Transverse colon (tissue), 4 donors: ENCODE measurements at regions not wholly inside any gene's neighbourhood (a gene's known extent, or its start where the extent isn't known, plus 50 kb on each side); places are given as distances from the start of the nearest gene placed in this dataset.

Experiments
- DNase-seq: peaks from one replicate; pipeline ENCODE4 v3.0.0-alpha.2; 2019
- H3K27ac ChIP-seq, 4 donors: fragments of 200-600 bp; sonication (generic); 2 replicates each; pipeline ENCODE4 v1.5.1; 2016 to 2018; ENCODE audit warnings: inconsistent platforms in 4 of 4
- H3K27me3 ChIP-seq: fragments of 200-600 bp; sonication (generic); 2 replicates; pipeline ENCODE4 v1.5.1; 2017; ENCODE audit warnings: inconsistent platforms
- H3K36me3 ChIP-seq, 4 donors: fragments of 200-600 bp; sonication (generic); 2 replicates each; pipeline ENCODE4 v1.5.1; 2017 to 2019; ENCODE audit warnings: inconsistent platforms in 4 of 4
- H3K4me1 ChIP-seq, 4 donors: fragments of 200-600 bp; sonication (generic); 2 replicates each; pipeline ENCODE4 v1.5.1; 2017 to 2020; ENCODE audit warnings: inconsistent platforms in 4 of 4
- H3K4me3 ChIP-seq, 4 donors: fragments of 200-600 bp; sonication (generic); 1 replicate in 1 of 4; 2 replicates in 3 of 4; pipeline versions ENCODE4 v1.5.1 to v1.6.1; 2017 to 2019; ENCODE audit warnings: inconsistent platforms in 4 of 4
- H3K9me3 ChIP-seq, 2 donors: fragments of 200-600 bp; sonication (generic); 2 replicates each; pipeline ENCODE4 v1.5.1; 2017 to 2019; ENCODE audit warnings: inconsistent platforms in 2 of 2
- CTCF ChIP-seq, 5 experiments: fragments of 200-600 bp in 3 of 5; fragments of 450-650 bp in 2 of 5; sonication (generic) in 3 of 5; IDR thresholded peaks; 1 replicate in 2 of 5; 2 replicates in 3 of 5; pipeline ENCODE4 v1.5.1; 2016 to 2017; ENCODE audit warnings: antibody characterized with exemption in 5 of 5, inconsistent platforms in 3 of 5, mild to moderate bottlenecking in 2 of 5, moderate library complexity in 1 of 5
- EP300 ChIP-seq: sonication (generic); formaldehyde crosslinking; IDR thresholded peaks from one replicate; pipeline ENCODE4 v1.6.1; 2017; ENCODE audit warnings: antibody characterized with exemption, low read depth
- POLR2A ChIP-seq: fragments of 450-650 bp; IDR thresholded peaks from one replicate; pipeline ENCODE4 v1.6.1; 2016; ENCODE audit warnings: antibody characterized with exemption, mild to moderate bottlenecking, moderate library complexity
- POLR2AphosphoS5 ChIP-seq, 3 donors: sonication (generic); formaldehyde crosslinking; IDR thresholded peaks; one replicate each; pipeline ENCODE4 v1.6.1; 2016; ENCODE audit warnings: antibody characterized with exemption in 3 of 3
- WGBS, 2 donors: methylation state at CpG; one replicate each; pipeline ENCODE4 v1.1.5; 2018; ENCODE audit warnings: low coverage in 1 of 2; 5-methylcytosine and 5-hydroxymethylcytosine counted together
- in situ Hi-C, 4 donors: fragments of 200-750 bp; cut with MboI; loops; one replicate each; pipeline versions ENCODE4 v1.15.0 to v1.15.1; 2017; ENCODE audit warnings: low sequenced_read_pairs in 3 of 4, low pct_ligation_motif_present in 1 of 4, low pct_unique_long_range_greater_than_20kb in 1 of 4
- intact Hi-C: fragments of 100-400 bp; cut with DNase I; formaldehyde crosslinking; loops from one replicate; pipeline ENCODE4 v1.15.1; 2023; ENCODE audit warnings: low total_unique reads

GRCh38 chr16:82370282-82370681 lies 200.3 kb upstream of the MPHOSPH6 start:
- WGBS, 2 donors, result 91% methylated on average over 1 of the region's 1 CpG; no CpG with 5 or more reads in 1 of the 2 donors
- in situ Hi-C loops (no loop called here), intact Hi-C loops (no loop called here)
- Histone ChIP-seq H3K4me1 (no peaks in the 10 kb centered on the region), H3K27ac (no peak overlapping the region), H3K9me3 (no peaks in the 10 kb centered on the region), H3K36me3 (no peaks in the 10 kb centered on the region), H3K4me3 (no peak overlapping the region), H3K27me3 (no peaks in the 10 kb centered on the region)
- TF ChIP-seq POLR2A, result no peak
- no peak for TF ChIP-seq CTCF (IDR thresholded peaks at IDR 0.05)
- TF ChIP-seq EP300, result no peak
- no peak for DNase-seq

- Histone ChIP-seq H3K9me3 (no peaks in the 10 kb centered on the region), H3K27me3 (no peaks in the 10 kb centered on the region), H3K36me3 (no peaks in the 10 kb centered on the region), H3K27ac (no peak overlapping the region), H3K4me1 (no peaks in the 10 kb centered on the region), H3K4me3 (no peak overlapping the region)
- in situ Hi-C loops, result no loop called here
- intact Hi-C loops, result no loop called here
- no peak for TF ChIP-seq POLR2AphosphoS5 (IDR thresholded peaks at IDR 0.05)
- TF ChIP-seq CTCF (IDR thresholded peaks at IDR 0.05), result peak in 1 of 5 experiments; percentile 18
- no peak for DNase-seq
Observed at GRCh38 chr16:82368041-82368440, 198.0 kb upstream of the MPHOSPH6 start.

- TF ChIP-seq CTCF (IDR thresholded peaks at IDR 0.05) (no peak), EP300 (no peak), POLR2A (no peak), POLR2AphosphoS5 (IDR thresholded peaks at IDR 0.05) (no peak)
- no peaks in the 10 kb centered on the region for H3K4me1 ChIP-seq
- DNase-seq, result no peak
- no peak overlapping the region for H3K27ac ChIP-seq
- no peaks in the 10 kb centered on the region for H3K36me3 ChIP-seq
- H3K9me3 ChIP-seq, result no peaks in the 10 kb centered on the region
- in situ Hi-C loops (no loop called here), intact Hi-C loops (loop anchor here (2.0 kb wide), 1 partner anchor 204 kb away; no protein-coding TSS in a partner anchor)
- no peaks in the 10 kb centered on the region for H3K27me3 ChIP-seq
- H3K4me3 ChIP-seq, result no peak overlapping the region
- 86 to 93% methylated on average over 2 of the region's 2 CpGs for WGBS, 2 donors
Observed at GRCh38 chr16:82366462-82366861, 196.4 kb upstream of the MPHOSPH6 start.

DNA sequence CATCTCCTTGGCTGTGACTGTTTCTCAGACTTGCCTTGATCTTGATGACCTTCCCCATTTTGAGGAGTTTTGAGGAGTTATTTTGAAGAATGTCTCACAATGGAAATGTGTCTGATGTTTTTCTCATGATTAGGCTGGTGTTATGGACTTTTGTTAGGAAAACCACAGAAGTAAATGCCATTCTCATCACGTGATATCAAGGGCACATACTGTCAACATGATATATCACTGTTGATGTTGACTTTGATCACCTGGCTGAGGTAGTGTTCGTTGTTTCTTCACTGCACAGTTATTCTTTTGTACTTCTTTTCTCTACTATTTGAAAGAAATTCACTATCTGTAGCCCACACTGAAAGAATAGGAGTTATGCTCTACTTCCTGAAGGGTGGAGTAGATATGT lies 194.7 kb upstream of the MPHOSPH6 start:
- H3K27ac ChIP-seq, result no peak overlapping the region
- intact Hi-C loops (no loop called here), in situ Hi-C loops (no loop called here)
- DNase-seq, result no peak
- no peaks in the 10 kb centered on the region for H3K4me1 ChIP-seq
- 32 to 37% methylated on average over 2 of the region's 2 CpGs for WGBS, 2 donors
- TF ChIP-seq POLR2AphosphoS5 (IDR thresholded peaks at IDR 0.05) (no peak), POLR2A (no peak), CTCF (IDR thresholded peaks at IDR 0.05) (no peak)
- no peaks in the 10 kb centered on the region for H3K36me3 ChIP-seq
- no peaks in the 10 kb centered on the region for H3K9me3 ChIP-seq
- no peaks in the 10 kb centered on the region for H3K27me3 ChIP-seq
- H3K4me3 ChIP-seq, result no peak overlapping the region
